ENCODE measurements at regions not wholly inside any gene's neighbourhood (a gene's known extent, or its start where the extent isn't known, plus 50 kb on each side); places are given as distances from the start of the nearest gene placed in this dataset.

DNA sequence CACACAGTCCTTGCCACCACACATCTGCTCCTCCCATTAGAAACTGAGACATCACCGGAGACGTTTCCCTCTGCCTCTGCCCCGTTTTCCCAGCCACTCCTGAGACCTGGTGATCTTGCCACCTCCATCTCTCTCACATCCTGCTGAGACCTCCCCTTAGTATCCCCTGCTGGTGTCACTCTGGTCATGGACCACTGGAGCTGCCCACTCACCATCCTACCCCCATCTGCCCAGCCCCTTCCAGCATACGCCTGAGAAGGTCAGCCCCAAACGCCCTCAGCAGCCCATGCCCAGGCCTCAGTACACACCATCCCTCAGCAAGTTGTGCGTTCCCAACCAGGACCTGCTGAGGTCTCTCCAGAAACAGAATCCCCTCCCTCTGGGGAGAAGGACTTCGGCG, 64.3 kb downstream of the SHANK2 start:
- no peak overlapping the region for H3K4me3 Mint-ChIP-seq (ENCODE audit: unreplicated experiment)
- H3K27ac Mint-ChIP-seq (ENCODE audit: unreplicated experiment) = no peak overlapping the region
- no peaks in the 10 kb centered on the region for H3K4me1 Mint-ChIP-seq (ENCODE audit: unreplicated experiment)
- peaks cover 3% of the 10 kb centered on the region for H3K9me3 Mint-ChIP-seq (ENCODE audit: unreplicated experiment)
- H3K27me3 Mint-ChIP-seq (ENCODE audit: unreplicated experiment) = no peaks in the 10 kb centered on the region
- DNase-seq (ENCODE audit: extremely low spot score, unreplicated experiment) = no peak
- H3K36me3 Mint-ChIP-seq (ENCODE audit: unreplicated experiment) = no peaks in the 10 kb centered on the region
- no peak for TF ChIP-seq CTCF (IDR thresholded peaks at IDR 0.05)

- peaks cover 3% of the 10 kb centered on the region for H3K9me3 Mint-ChIP-seq (ENCODE audit: unreplicated experiment)
- H3K4me1 Mint-ChIP-seq (ENCODE audit: unreplicated experiment) = no peaks in the 10 kb centered on the region
- no peak overlapping the region for H3K4me3 Mint-ChIP-seq (ENCODE audit: unreplicated experiment)
- no peak overlapping the region for H3K27ac Mint-ChIP-seq (ENCODE audit: unreplicated experiment)
- no peaks in the 10 kb centered on the region for H3K36me3 Mint-ChIP-seq (ENCODE audit: unreplicated experiment)
- H3K27me3 Mint-ChIP-seq (ENCODE audit: unreplicated experiment) = no peaks in the 10 kb centered on the region
- TF ChIP-seq CTCF (IDR thresholded peaks at IDR 0.05) = no peak
- DNase-seq (ENCODE audit: extremely low spot score, unreplicated experiment) = no peak
Observed at GRCh38 chr11:71186806-71187205, 65.6 kb downstream of the SHANK2 start.

GRCh38 chr11:71185411-71185810, 67.0 kb downstream of the SHANK2 start:
- H3K9me3 Mint-ChIP-seq (ENCODE audit: unreplicated experiment) = peaks cover 3% of the 10 kb centered on the region

GRCh38 chr11:71184421-71185210, 67.8 kb downstream of the SHANK2 start:
- H3K27me3 Mint-ChIP-seq (ENCODE audit: unreplicated experiment) = peaks cover 4% of the 10 kb centered on the region
- TF ChIP-seq CTCF (IDR thresholded peaks at IDR 0.05) = no peak
- no peak for DNase-seq (ENCODE audit: extremely low spot score, unreplicated experiment)

More at GRCh38 chr11:71185411-71185810, 67.0 kb downstream of the SHANK2 start:
- Mint-ChIP-seq H3K4me3 (ENCODE audit: unreplicated experiment) (no peak overlapping the region), H3K4me1 (ENCODE audit: unreplicated experiment) (no peaks in the 10 kb centered on the region), H3K27me3 (ENCODE audit: unreplicated experiment) (no peaks in the 10 kb centered on the region), H3K36me3 (ENCODE audit: unreplicated experiment) (no peaks in the 10 kb centered on the region), H3K27ac (ENCODE audit: unreplicated experiment) (no peak overlapping the region)
- DNase-seq (ENCODE audit: extremely low spot score, unreplicated experiment) = no peak
- TF ChIP-seq CTCF (IDR thresholded peaks at IDR 0.05) = no peak

GRCh38 chr11:71183878-71184277, 68.5 kb downstream of the SHANK2 start:
- DNase-seq (ENCODE audit: extremely low spot score, unreplicated experiment) = no peak
- Mint-ChIP-seq H3K36me3 (ENCODE audit: unreplicated experiment) (no peaks in the 10 kb centered on the region), H3K27ac (ENCODE audit: unreplicated experiment) (no peak overlapping the region), H3K27me3 (ENCODE audit: unreplicated experiment) (peaks cover 9% of the 10 kb centered on the region), H3K4me3 (ENCODE audit: unreplicated experiment) (no peak overlapping the region), H3K9me3 (ENCODE audit: unreplicated experiment) (peaks cover 3% of the 10 kb centered on the region), H3K4me1 (ENCODE audit: unreplicated experiment) (no peaks in the 10 kb centered on the region)
- no peak for TF ChIP-seq CTCF (IDR thresholded peaks at IDR 0.05)

More at GRCh38 chr11:71184421-71185210, 67.8 kb downstream of the SHANK2 start:
- H3K36me3 Mint-ChIP-seq (ENCODE audit: unreplicated experiment) = no peaks in the 10 kb centered on the region
- no peaks in the 10 kb centered on the region for H3K4me1 Mint-ChIP-seq (ENCODE audit: unreplicated experiment)
- no peak overlapping the region for H3K4me3 Mint-ChIP-seq (ENCODE audit: unreplicated experiment)
- H3K9me3 Mint-ChIP-seq (ENCODE audit: unreplicated experiment) = peaks cover 3% of the 10 kb centered on the region
- no peak overlapping the region for H3K27ac Mint-ChIP-seq (ENCODE audit: unreplicated experiment)

Measured in osteocyte (in vitro differentiated cells).